H54 (cell line): ENCODE measurements at regions not wholly inside any gene's neighbourhood (a gene's known extent, or its start where the extent isn't known, plus 50 kb on each side); places are given as distances from the start of the nearest gene placed in this dataset.
"Not testable (repeated sequence)": the region's sequence is repeated elsewhere in the genome, so short reads cannot be mapped to it uniquely, and the experiment has no call there.

ENCODE experiments used
- DNase-seq: peaks from one replicate; pipeline ENCODE4 v3.0.0; 2011; ENCODE audit warnings: low spot score, mixed read lengths; ENCODE audit not compliant: insufficient read length
- FAIRE-seq: peaks from 3 replicates; lab custom pipeline; 2011; peaks lifted over from hg19 to GRCh38; lab: Jason Lieb, UNC
- POLR2A ChIP-seq: IDR thresholded peaks from 2 replicates; pipeline ENCODE4 v1.6.1; 2011; ENCODE audit warnings: low read depth, mild to moderate bottlenecking, low read length

GRCh38 chr2:242004223-242004901, 134.8 kb downstream of the RTP5 start:
- FAIRE-seq (no peak), DNase-seq (no peak)

GRCh38 chr2:242004902-242005230, 135.3 kb downstream of the RTP5 start:
- no peak for TF ChIP-seq POLR2A
- FAIRE-seq (no peak), DNase-seq (no peak)

More at GRCh38 chr2:242004223-242004901, 134.8 kb downstream of the RTP5 start:
- no peak for TF ChIP-seq POLR2A

GRCh38 chr2:242006091-242006634, 136.6 kb downstream of the RTP5 start:
- FAIRE-seq, DNase-seq: not testable (repeated sequence)

- not testable (repeated sequence) for FAIRE-seq, DNase-seq
Observed at GRCh38 chr2:242008908-242009307, 139.4 kb downstream of the RTP5 start.

GRCh38 chr2:242009846-242010245, 140.3 kb downstream of the RTP5 start:
- FAIRE-seq: not testable (repeated sequence)

GRCh38 chr2:242010252-242011166, 141.0 kb downstream of the RTP5 start:
- not testable (repeated sequence) for FAIRE-seq, DNase-seq

More at GRCh38 chr2:242009846-242010245, 140.3 kb downstream of the RTP5 start:
- DNase-seq: not testable (repeated sequence)

- no peak for DNase-seq
- FAIRE-seq: no peak
- no peak for TF ChIP-seq POLR2A
Observed at GRCh38 chr2:242011167-242011513, 141.6 kb downstream of the RTP5 start.

- no peak for DNase-seq
- FAIRE-seq: no peak
- no peak for TF ChIP-seq POLR2A
Observed at GRCh38 chr2:242011516-242011915, 142.0 kb downstream of the RTP5 start.

GRCh38 chr2:242011991-242012764, 142.6 kb downstream of the RTP5 start:
- no peak for FAIRE-seq
- TF ChIP-seq POLR2A: no peak
- no peak for DNase-seq

- no peak for TF ChIP-seq POLR2A
- FAIRE-seq: no peak
- DNase-seq: no peak
Observed at GRCh38 chr2:242012956-242013764, 143.6 kb downstream of the RTP5 start.

GRCh38 chr2:242013771-242014170, 144.2 kb downstream of the RTP5 start:
- FAIRE-seq (no peak), DNase-seq (no peak)
- TF ChIP-seq POLR2A: no peak

- DNase-seq (no peak), FAIRE-seq (no peak)
- TF ChIP-seq POLR2A: no peak
Observed at GRCh38 chr2:242015108-242016065, 145.9 kb downstream of the RTP5 start.
